Spleen (tissue), 7 donors: ENCODE measurements at regions not wholly inside any gene's neighbourhood (a gene's known extent, or its start where the extent isn't known, plus 50 kb on each side); places are given as distances from the start of the nearest gene placed in this dataset.

Source experiments
- POLR2AphosphoS5 ChIP-seq, 3 donors: sonication (generic); formaldehyde crosslinking; IDR thresholded peaks; one replicate each; pipeline ENCODE4 v1.5.1; 2017; ENCODE audit warnings: antibody characterized with exemption in 3 of 3
- TF ChIP-seq, protein P1 (sequence below), 11 experiments: fragments of 200-600 bp in 7 of 11; fragments of 450-650 bp in 4 of 11; sonication (generic) in 4 of 11; IDR thresholded peaks in 8 of 11; conservative IDR thresholded peaks in 3 of 11; 1 replicate in 7 of 11; 2 replicates in 4 of 11; pipeline versions ENCODE4 v1.4.0 to v1.8.0; 2016 to 2021; ENCODE audit warnings: antibody characterized with exemption in 11 of 11, inconsistent platforms in 4 of 11, mild to moderate bottlenecking in 1 of 11
- donor health status: DM: no; HTN: no; CAD: no; lungs with moderate emphysema.
- donor health status: DM: no; HTN: no; CAD: no.
- donor health status: DM: no; HTN: no; CAD: no.

GRCh38 chr11:23586173-23586572 is 725.9 kb upstream of the CCDC179 start:
- TF ChIP-seq, protein P1, sequence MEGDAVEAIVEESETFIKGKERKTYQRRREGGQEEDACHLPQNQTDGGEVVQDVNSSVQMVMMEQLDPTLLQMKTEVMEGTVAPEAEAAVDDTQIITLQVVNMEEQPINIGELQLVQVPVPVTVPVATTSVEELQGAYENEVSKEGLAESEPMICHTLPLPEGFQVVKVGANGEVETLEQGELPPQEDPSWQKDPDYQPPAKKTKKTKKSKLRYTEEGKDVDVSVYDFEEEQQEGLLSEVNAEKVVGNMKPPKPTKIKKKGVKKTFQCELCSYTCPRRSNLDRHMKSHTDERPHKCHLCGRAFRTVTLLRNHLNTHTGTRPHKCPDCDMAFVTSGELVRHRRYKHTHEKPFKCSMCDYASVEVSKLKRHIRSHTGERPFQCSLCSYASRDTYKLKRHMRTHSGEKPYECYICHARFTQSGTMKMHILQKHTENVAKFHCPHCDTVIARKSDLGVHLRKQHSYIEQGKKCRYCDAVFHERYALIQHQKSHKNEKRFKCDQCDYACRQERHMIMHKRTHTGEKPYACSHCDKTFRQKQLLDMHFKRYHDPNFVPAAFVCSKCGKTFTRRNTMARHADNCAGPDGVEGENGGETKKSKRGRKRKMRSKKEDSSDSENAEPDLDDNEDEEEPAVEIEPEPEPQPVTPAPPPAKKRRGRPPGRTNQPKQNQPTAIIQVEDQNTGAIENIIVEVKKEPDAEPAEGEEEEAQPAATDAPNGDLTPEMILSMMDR (IDR thresholded peaks at IDR 0.05 in 8 of 11, conservative IDR thresholded peaks at IDR 0.05 in 3 of 11) = no peak
- no peak for TF ChIP-seq POLR2AphosphoS5 (IDR thresholded peaks at IDR 0.05)
